ENCODE measurements at regions not wholly inside any gene's neighbourhood (a gene's known extent, or its start where the extent isn't known, plus 50 kb on each side); places are given as distances from the start of the nearest gene placed in this dataset.

DNA sequence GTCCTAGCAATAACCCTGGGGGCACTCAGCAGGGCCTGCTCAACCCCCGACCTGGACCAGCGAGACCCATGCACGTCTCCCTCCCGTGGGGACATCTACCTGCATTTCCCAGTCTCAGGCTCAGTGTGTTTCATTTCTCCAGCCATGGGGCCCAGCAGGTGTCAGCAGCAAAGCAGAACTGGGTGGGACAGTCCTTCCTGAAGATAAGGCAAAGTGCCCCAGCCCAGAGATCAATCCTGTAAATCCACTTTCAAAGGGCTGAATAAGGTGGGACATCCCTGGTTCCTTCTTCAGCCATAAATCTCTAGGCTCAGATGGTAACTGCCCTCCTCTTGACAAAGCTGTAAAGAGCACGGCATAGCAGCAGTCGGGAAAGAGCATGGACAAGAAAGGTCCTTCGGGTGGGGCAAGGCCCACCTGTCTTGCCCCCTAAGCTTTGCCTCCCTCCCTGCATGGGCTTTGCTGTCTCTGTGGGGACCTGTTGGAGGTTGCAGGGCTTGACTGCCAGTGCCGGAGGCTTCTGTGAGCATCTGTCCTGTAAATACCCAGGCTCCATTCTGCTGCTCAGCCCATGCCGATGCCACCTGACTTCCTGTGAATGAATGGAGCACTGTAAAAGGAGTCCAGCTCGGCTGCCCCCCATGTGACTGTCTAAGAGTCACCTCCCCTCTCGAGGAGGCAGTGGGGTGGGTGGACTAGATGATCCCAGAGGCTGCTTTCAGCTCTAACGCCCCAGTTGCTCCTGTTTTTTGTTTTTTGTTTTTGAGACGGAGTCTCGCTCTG, 84.8 kb upstream of the TBC1D3K start:
- H3K27ac Mint-ChIP-seq: no peak overlapping the region
- H2AFZ ChIP-seq (ENCODE audit: insufficient read depth, low read depth, low read length, poor library complexity, severe bottlenecking): no peak overlapping the region
- no peak overlapping the region for H3K27ac ChIP-seq (ENCODE audit: low read length in 2 of 2)
- no peaks in the 10 kb centered on the region for H3K36me3 ChIP-seq (replicated peaks in 1 of 2; ENCODE audit: control extremely low read depth in 1 of 2, control insufficient read depth in 1 of 2, extremely low read depth in 1 of 2, insufficient read depth in 2 of 2, low read length in 1 of 2)
- no peak overlapping the region for H3K4me2 ChIP-seq (replicated peaks; ENCODE audit: low read depth, low read length, poor library complexity, severe bottlenecking)
- ATAC-seq (ENCODE audit: low read depth) (no peak), DNase-seq (no peak)
- no peaks in the 10 kb centered on the region for H3K9me3 ChIP-seq (ENCODE audit: control extremely low read depth in 1 of 3, control insufficient read depth in 2 of 3, insufficient read depth in 1 of 3, low read length in 2 of 3)
- H3K79me2 ChIP-seq (ENCODE audit: control insufficient read depth, insufficient read depth, low read length): no peaks in the 10 kb centered on the region
- no peak overlapping the region for H3K4me3 ChIP-seq (ENCODE audit: control extremely low read depth in 1 of 5, extremely low read depth in 1 of 5, insufficient read depth in 1 of 5, low read depth in 2 of 5, low read length in 4 of 5)
- no peaks in the 10 kb centered on the region for H4K20me1 ChIP-seq (ENCODE audit: control insufficient read depth, insufficient read depth, low read length, poor library complexity, severe bottlenecking)
- 90% methylated on average over 14 of the region's 14 CpGs for WGBS (ENCODE audit: insufficient coverage)
- intact Hi-C loops (cut with micrococcal nuclease): no loop called here
- H3K27me3 ChIP-seq (replicated peaks in 1 of 4; ENCODE audit: control extremely low read depth in 1 of 4, control insufficient read depth in 3 of 4, insufficient read depth in 4 of 4, low read length in 3 of 4): no peaks in the 10 kb centered on the region
- ChIA-PET POLR2A (no interaction called here), CTCF (no interaction called here)
- H3K4me1 ChIP-seq (ENCODE audit: control insufficient read depth in 2 of 2, insufficient read depth in 2 of 2, low read length in 2 of 2): peaks cover 20 to 23% of the 10 kb centered on the region in 2 donors
- H3K4me3 Mint-ChIP-seq: no peak overlapping the region
- H3K9ac ChIP-seq (ENCODE audit: low read length): no peak overlapping the region
- H3K4me1 Mint-ChIP-seq: peaks cover 31% of the 10 kb centered on the region
- no peak for TF ChIP-seq EZH2 (IDR thresholded peaks at IDR 0.05; ENCODE audit: borderline replicate concordance, insufficient read depth, low read depth, low read length, poor library complexity, severe bottlenecking)
- TF ChIP-seq, protein P1, sequence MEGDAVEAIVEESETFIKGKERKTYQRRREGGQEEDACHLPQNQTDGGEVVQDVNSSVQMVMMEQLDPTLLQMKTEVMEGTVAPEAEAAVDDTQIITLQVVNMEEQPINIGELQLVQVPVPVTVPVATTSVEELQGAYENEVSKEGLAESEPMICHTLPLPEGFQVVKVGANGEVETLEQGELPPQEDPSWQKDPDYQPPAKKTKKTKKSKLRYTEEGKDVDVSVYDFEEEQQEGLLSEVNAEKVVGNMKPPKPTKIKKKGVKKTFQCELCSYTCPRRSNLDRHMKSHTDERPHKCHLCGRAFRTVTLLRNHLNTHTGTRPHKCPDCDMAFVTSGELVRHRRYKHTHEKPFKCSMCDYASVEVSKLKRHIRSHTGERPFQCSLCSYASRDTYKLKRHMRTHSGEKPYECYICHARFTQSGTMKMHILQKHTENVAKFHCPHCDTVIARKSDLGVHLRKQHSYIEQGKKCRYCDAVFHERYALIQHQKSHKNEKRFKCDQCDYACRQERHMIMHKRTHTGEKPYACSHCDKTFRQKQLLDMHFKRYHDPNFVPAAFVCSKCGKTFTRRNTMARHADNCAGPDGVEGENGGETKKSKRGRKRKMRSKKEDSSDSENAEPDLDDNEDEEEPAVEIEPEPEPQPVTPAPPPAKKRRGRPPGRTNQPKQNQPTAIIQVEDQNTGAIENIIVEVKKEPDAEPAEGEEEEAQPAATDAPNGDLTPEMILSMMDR (IDR thresholded peaks at IDR 0.05): no peak
- peaks cover 12% of the 10 kb centered on the region for H3K27me3 Mint-ChIP-seq
- no peaks in the 10 kb centered on the region for H3K9me3 Mint-ChIP-seq (ENCODE audit: insufficient read depth)

DNA sequence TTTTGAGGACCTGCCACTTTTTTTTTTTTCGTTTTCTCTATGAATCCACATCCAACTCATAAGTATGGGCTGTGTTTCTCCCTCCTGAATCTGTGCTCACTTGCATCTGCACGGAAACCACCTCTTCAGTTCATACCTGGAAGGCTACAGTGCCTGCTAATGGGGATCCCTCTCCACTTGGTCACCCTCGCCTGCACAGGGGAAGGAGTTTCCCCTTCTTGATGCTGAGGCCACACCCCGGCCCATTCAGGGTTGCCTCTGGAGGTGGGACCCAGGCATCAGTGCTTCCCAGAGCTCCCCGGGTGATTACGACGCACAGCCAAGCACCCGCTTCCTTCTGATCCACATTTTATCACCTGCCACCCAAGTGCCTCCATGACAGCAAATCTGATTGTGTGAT, 85.9 kb upstream of the TBC1D3K start:
- Histone ChIP-seq H3K27ac (ENCODE audit: low read length in 2 of 2) (no peak overlapping the region), H3K4me2 (replicated peaks; ENCODE audit: low read depth, low read length, poor library complexity, severe bottlenecking) (no peak overlapping the region), H2AFZ (ENCODE audit: insufficient read depth, low read depth, low read length, poor library complexity, severe bottlenecking) (no peak overlapping the region), H3K4me1 (ENCODE audit: control insufficient read depth in 2 of 2, insufficient read depth in 2 of 2, low read length in 2 of 2) (peaks cover 10 to 13% of the 10 kb centered on the region in 2 donors), H3K9me3 (ENCODE audit: control extremely low read depth in 1 of 3, control insufficient read depth in 2 of 3, insufficient read depth in 1 of 3, low read length in 2 of 3) (no peaks in the 10 kb centered on the region), H3K9ac (ENCODE audit: low read length) (no peak overlapping the region), H3K4me3 (ENCODE audit: control extremely low read depth in 1 of 5, extremely low read depth in 1 of 5, insufficient read depth in 1 of 5, low read depth in 2 of 5, low read length in 4 of 5) (no peak overlapping the region), H4K20me1 (ENCODE audit: control insufficient read depth, insufficient read depth, low read length, poor library complexity, severe bottlenecking) (no peaks in the 10 kb centered on the region), H3K27me3 (replicated peaks in 1 of 4; ENCODE audit: control extremely low read depth in 1 of 4, control insufficient read depth in 3 of 4, insufficient read depth in 4 of 4, low read length in 3 of 4) (no peaks in the 10 kb centered on the region), H3K36me3 (replicated peaks in 1 of 2; ENCODE audit: control extremely low read depth in 1 of 2, control insufficient read depth in 1 of 2, extremely low read depth in 1 of 2, insufficient read depth in 2 of 2, low read length in 1 of 2) (no peaks in the 10 kb centered on the region), H3K79me2 (ENCODE audit: control insufficient read depth, insufficient read depth, low read length) (no peaks in the 10 kb centered on the region)
- ChIA-PET CTCF (no interaction called here), POLR2A (no interaction called here)
- no peak overlapping the region for H3K4me3 Mint-ChIP-seq
- peaks cover 12% of the 10 kb centered on the region for H3K27me3 Mint-ChIP-seq
- TF ChIP-seq, protein P1 (IDR thresholded peaks at IDR 0.05): no peak
- no peak for TF ChIP-seq EZH2 (IDR thresholded peaks at IDR 0.05; ENCODE audit: borderline replicate concordance, insufficient read depth, low read depth, low read length, poor library complexity, severe bottlenecking)
- no peaks in the 10 kb centered on the region for H3K9me3 Mint-ChIP-seq (ENCODE audit: insufficient read depth)
- H3K4me1 Mint-ChIP-seq: peaks cover 22% of the 10 kb centered on the region
- no peak overlapping the region for H3K27ac Mint-ChIP-seq
- intact Hi-C loops (cut with micrococcal nuclease): no loop called here
- ATAC-seq (ENCODE audit: low read depth): no peak
- no peak for DNase-seq
- 83% methylated on average over 7 of the region's 8 CpGs for WGBS (ENCODE audit: insufficient coverage)
